Osteocyte (in vitro differentiated cells): ENCODE measurements at regions not wholly inside any gene's neighbourhood (a gene's known extent, or its start where the extent isn't known, plus 50 kb on each side); places are given as distances from the start of the nearest gene placed in this dataset.

Experiments
- DNase-seq: peaks from one replicate; pipeline ENCODE4 v3.0.0; 2021; ENCODE audit warnings: mixed read lengths; ENCODE audit not compliant: unreplicated experiment; ENCODE audit errors: extremely low spot score
- H3K27ac Mint-ChIP-seq: one replicate; pipeline ENCODE4 v1.8.0; 2021; ENCODE audit warnings: mild to moderate bottlenecking, mixed read lengths; ENCODE audit not compliant: unreplicated experiment
- H3K27me3 Mint-ChIP-seq: one replicate; pipeline ENCODE4 v1.8.0; 2021; ENCODE audit warnings: mixed read lengths; ENCODE audit not compliant: unreplicated experiment
- H3K36me3 Mint-ChIP-seq: one replicate; pipeline ENCODE4 v1.8.0; 2021; ENCODE audit warnings: mixed read lengths; ENCODE audit not compliant: unreplicated experiment
- H3K4me1 Mint-ChIP-seq: one replicate; pipeline ENCODE4 v1.8.0; 2021; ENCODE audit warnings: mixed read lengths; ENCODE audit not compliant: unreplicated experiment
- H3K4me3 Mint-ChIP-seq: one replicate; pipeline ENCODE4 v1.8.0; 2021; ENCODE audit warnings: mild to moderate bottlenecking, moderate library complexity, mixed read lengths; ENCODE audit not compliant: unreplicated experiment
- H3K9me3 Mint-ChIP-seq: one replicate; pipeline ENCODE4 v1.8.0; 2021; ENCODE audit warnings: mixed read lengths; ENCODE audit not compliant: unreplicated experiment
- CTCF ChIP-seq: fragments of 200-600 bp; sonication (generic); IDR thresholded peaks from 2 replicates; pipeline ENCODE4 v1.5.0; 2021; ENCODE audit warnings: antibody characterized with exemption, mild to moderate bottlenecking, moderate library complexity

- Mint-ChIP-seq H3K4me3 (no peak overlapping the region), H3K27ac (no peak overlapping the region), H3K27me3 (no peaks in the 10 kb centered on the region), H3K36me3 (no peaks in the 10 kb centered on the region), H3K4me1 (no peaks in the 10 kb centered on the region), H3K9me3 (peaks cover 13% of the 10 kb centered on the region)
- DNase-seq, result no peak
- TF ChIP-seq CTCF, result no peak
Measured at GRCh38 chr18:78670778-78671391, 308.7 kb upstream of the SALL3 start.

- H3K9me3 Mint-ChIP-seq, result peaks cover 17% of the 10 kb centered on the region
- no peak overlapping the region for H3K4me3 Mint-ChIP-seq
- no peak for TF ChIP-seq CTCF
- DNase-seq, result no peak
- H3K4me1 Mint-ChIP-seq, result no peaks in the 10 kb centered on the region
- no peaks in the 10 kb centered on the region for H3K36me3 Mint-ChIP-seq
- H3K27ac Mint-ChIP-seq, result no peak overlapping the region
- no peaks in the 10 kb centered on the region for H3K27me3 Mint-ChIP-seq
Measured at GRCh38 chr18:78671551-78671950, 308.1 kb upstream of the SALL3 start.

GRCh38 chr18:78672862-78673446, 306.7 kb upstream of the SALL3 start:
- DNase-seq, result no peak
- no peaks in the 10 kb centered on the region for H3K4me1 Mint-ChIP-seq
- peaks cover 17% of the 10 kb centered on the region for H3K9me3 Mint-ChIP-seq
- H3K36me3 Mint-ChIP-seq, result no peaks in the 10 kb centered on the region
- H3K27ac Mint-ChIP-seq, result no peak overlapping the region
- no peaks in the 10 kb centered on the region for H3K27me3 Mint-ChIP-seq
- TF ChIP-seq CTCF, result no peak
- no peak overlapping the region for H3K4me3 Mint-ChIP-seq

GRCh38 chr18:78673516-78674321, 305.9 kb upstream of the SALL3 start:
- no peak for DNase-seq
- no peak overlapping the region for H3K4me3 Mint-ChIP-seq
- H3K27me3 Mint-ChIP-seq, result no peaks in the 10 kb centered on the region
- H3K9me3 Mint-ChIP-seq, result peaks cover 21% of the 10 kb centered on the region
- no peak overlapping the region for H3K27ac Mint-ChIP-seq
- H3K4me1 Mint-ChIP-seq, result no peaks in the 10 kb centered on the region
- no peak for TF ChIP-seq CTCF
- no peaks in the 10 kb centered on the region for H3K36me3 Mint-ChIP-seq

GRCh38 chr18:78675231-78675630, 304.4 kb upstream of the SALL3 start:
- Mint-ChIP-seq H3K9me3 (peaks cover 15% of the 10 kb centered on the region), H3K27me3 (no peaks in the 10 kb centered on the region), H3K36me3 (no peaks in the 10 kb centered on the region)

More at GRCh38 chr18:78675231-78675630, 304.4 kb upstream of the SALL3 start:
- DNase-seq, result no peak
- Mint-ChIP-seq H3K4me1 (no peaks in the 10 kb centered on the region), H3K27ac (no peak overlapping the region), H3K4me3 (no peak overlapping the region)
- no peak for TF ChIP-seq CTCF
